Endothelial cell of umbilical vein (primary cell): ENCODE measurements at regions not wholly inside any gene's neighbourhood (a gene's known extent, or its start where the extent isn't known, plus 50 kb on each side); places are given as distances from the start of the nearest gene placed in this dataset.

Experiments
- BruUV-seq: library from RNA; stranded (reverse); fragments of 400-500 nt; replicated peaks from 2 replicates; lab custom pipeline; 2021; lab: Mats Ljungman, UMichigan
- CTCF ChIA-PET: fragments of 300-600, 350-600 bp; sonication (Branson Sonifier 250); formaldehyde crosslinking; loops from one replicate; lab custom pipeline; 2021; ENCODE audit warnings: antibody characterized with exemption, inconsistent platforms; lab: Charles Lee
- POLR2A ChIA-PET: fragments of 300-600, 350-600 bp; sonication (Branson Sonifier 250); formaldehyde crosslinking; loops from one replicate; lab custom pipeline; 2021; ENCODE audit warnings: antibody characterized with exemption, inconsistent platforms; lab: Charles Lee
- DNase-seq: peaks from one replicate; pipeline ENCODE4 v3.0.0-alpha.2; 2011; ENCODE audit warnings: low read depth, low spot score
- FAIRE-seq: peaks from 2 replicates; lab custom pipeline; 2011; peaks lifted over from hg19 to GRCh38; lab: Jason Lieb, UNC
- H2AFZ ChIP-seq: 2 replicates; pipeline ENCODE4 v1.6.0; 2012; ENCODE audit warnings: low read depth, low read length, control low read depth, inconsistent platforms
- H3K27ac ChIP-seq: 2 replicates; pipeline ENCODE4 v1.5.1; 2011; ENCODE audit warnings: low read depth, mild to moderate bottlenecking, control low read depth, low read length, moderate library complexity; ENCODE audit not compliant: insufficient read depth
- H3K27me3 ChIP-seq, 2 experiments: 2 replicates each; pipeline versions ENCODE4 v1.6.0 to v1.6.1; 2011; ENCODE audit warnings: low read length in 2 of 2, mixed read lengths in 1 of 2; ENCODE audit not compliant: control insufficient read depth in 2 of 2, insufficient read depth in 2 of 2
- H3K36me3 ChIP-seq, 2 experiments: 2 replicates in 1 of 2; 3 replicates in 1 of 2; pipeline ENCODE4 v1.5.1; 2011; ENCODE audit warnings: low read length in 2 of 2, mild to moderate bottlenecking in 1 of 2, moderate library complexity in 1 of 2; ENCODE audit not compliant: control insufficient read depth in 2 of 2, insufficient read depth in 2 of 2; ENCODE audit errors: extremely low read depth in 1 of 2
- H3K4me1 ChIP-seq: 3 replicates; pipeline ENCODE4 v1.5.1; 2011; ENCODE audit warnings: mild to moderate bottlenecking, low read length; ENCODE audit not compliant: control insufficient read depth, insufficient read depth; ENCODE audit errors: extremely low read depth
- H3K4me2 ChIP-seq: 2 replicates; pipeline ENCODE4 v1.6.1; 2011; ENCODE audit warnings: low read length, control low read depth, mixed read lengths; ENCODE audit not compliant: insufficient read depth
- H3K4me3 ChIP-seq, 3 experiments: fragments of 200-600 bp in 1 of 3; sonication (generic), shearing (Covaris generic) in 1 of 3; replicated peaks in 1 of 3; 2 replicates each; pipeline ENCODE4 v1.5.1; 2011 to 2016; ENCODE audit warnings: control low read depth in 3 of 3, low read length in 3 of 3, mild to moderate bottlenecking in 2 of 3, inconsistent platforms in 1 of 3, low read depth in 1 of 3, moderate library complexity in 1 of 3; ENCODE audit not compliant: insufficient read depth in 1 of 3
- H3K79me2 ChIP-seq: 2 replicates; pipeline ENCODE4 v1.6.0; 2012; ENCODE audit warnings: low read length, inconsistent platforms; ENCODE audit not compliant: control insufficient read depth, insufficient read depth
- H3K9ac ChIP-seq: replicated peaks from 2 replicates; pipeline ENCODE3; 2011; ENCODE audit warnings: low read length, control low read depth; ENCODE audit not compliant: insufficient read depth; ENCODE audit errors: extremely low read depth
- H3K9me1 ChIP-seq: replicated peaks from 3 replicates; pipeline ENCODE4 v1.6.0; 2011; ENCODE audit warnings: mild to moderate bottlenecking, low read length; ENCODE audit not compliant: control insufficient read depth, insufficient read depth; ENCODE audit errors: extremely low read depth
- H3K9me3 ChIP-seq: replicated peaks from 2 replicates; pipeline ENCODE4 v1.5.1; 2012; ENCODE audit warnings: low read length, inconsistent platforms; ENCODE audit not compliant: control insufficient read depth, insufficient read depth
- H4K20me1 ChIP-seq: replicated peaks from 2 replicates; pipeline ENCODE3; 2011; ENCODE audit warnings: mild to moderate bottlenecking, low read length; ENCODE audit not compliant: control insufficient read depth, insufficient read depth; ENCODE audit errors: extremely low read depth
- CTCF ChIP-seq, 2 donors: IDR thresholded peaks; 1 replicate in 1 of 2; 2 replicates in 1 of 2; pipeline ENCODE4 v1.5.1; 2011; ENCODE audit warnings: low read length in 2 of 2, mild to moderate bottlenecking in 2 of 2, moderate library complexity in 2 of 2, control low read depth in 1 of 2, inconsistent platforms in 1 of 2, low read depth in 1 of 2; ENCODE audit not compliant: insufficient read depth in 1 of 2; ENCODE audit errors: extremely low read depth in 1 of 2
- EZH2 ChIP-seq: IDR thresholded peaks from 2 replicates; pipeline ENCODE4 v1.6.1; 2012; ENCODE audit warnings: borderline replicate concordance, low read depth, mild to moderate bottlenecking, moderate library complexity, low read length, inconsistent platforms; ENCODE audit not compliant: severe bottlenecking
- FOS ChIP-seq: IDR thresholded peaks from 2 replicates; pipeline ENCODE4 v1.6.1; 2011; ENCODE audit warnings: mild to moderate bottlenecking, low read length, moderate library complexity, borderline replicate concordance; ENCODE audit not compliant: insufficient read depth
- GATA2 ChIP-seq: IDR thresholded peaks from 2 replicates; pipeline ENCODE4 v1.7.0; 2011; ENCODE audit warnings: low read depth, mild to moderate bottlenecking, moderate library complexity, mixed read lengths, low read length; ENCODE audit not compliant: insufficient read length, insufficient read depth
- JUN ChIP-seq: IDR thresholded peaks from 2 replicates; pipeline ENCODE4 v1.6.1; 2011; ENCODE audit warnings: borderline replicate concordance, low read depth; ENCODE audit not compliant: insufficient read length, insufficient read depth
- MYC ChIP-seq: IDR thresholded peaks from one replicate; pipeline ENCODE4 v1.6.1; 2011; ENCODE audit warnings: mild to moderate bottlenecking, low read depth, low read length
- POLR2A ChIP-seq: IDR thresholded peaks from 2 replicates; pipeline ENCODE4 v1.6.1; 2012; ENCODE audit warnings: low read depth, mild to moderate bottlenecking, control low read depth, low read length
- POLR2AphosphoS5 ChIP-seq: IDR thresholded peaks from 2 replicates; pipeline ENCODE4 v1.6.1; 2012; ENCODE audit warnings: low read depth, mild to moderate bottlenecking, control low read depth, low read length, moderate library complexity; ENCODE audit not compliant: insufficient read depth
- dilution Hi-C: fragments of 300-500 bp; cut with MboI; formaldehyde crosslinking; loops from one replicate; pipeline ENCODE4 v1.15.0; 2019; ENCODE audit warnings: low sequenced_read_pairs; ENCODE audit not compliant: extremely low pct_ligation_motif_present
- intact Hi-C: fragments of 100-400 bp; cut with micrococcal nuclease; formaldehyde crosslinking; loops from one replicate; pipeline ENCODE4 v1.10.0; 2022
- TF ChIP-seq, protein P1 (sequence below): IDR thresholded peaks from 2 replicates; pipeline ENCODE4 v1.6.1; 2011; ENCODE audit not compliant: insufficient read depth, insufficient read length

DNA sequence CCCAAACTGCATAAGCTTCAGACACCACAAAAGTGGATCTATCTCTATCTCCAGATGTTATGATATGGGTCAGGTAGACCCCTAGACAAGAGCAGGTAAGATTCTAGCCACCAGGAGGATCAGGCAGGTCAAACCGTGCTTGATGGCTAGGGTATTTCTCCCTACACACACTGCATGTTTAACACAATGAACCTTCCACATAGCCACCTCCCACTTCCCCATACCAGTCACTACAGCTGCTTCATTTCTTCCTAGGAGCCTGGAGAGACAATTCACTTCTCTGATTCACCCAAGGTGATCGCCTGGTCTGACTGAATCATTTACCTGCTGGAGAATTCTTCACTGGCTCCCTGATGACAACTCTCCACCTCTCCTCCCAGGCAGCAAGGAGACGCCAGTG lies 66.0 kb upstream of the MYCN start:
- no peak for DNase-seq
- dilution Hi-C loops, result no loop called here
- no peaks in the 10 kb centered on the region for H3K9me3 ChIP-seq

More for the DNA sequence above, 66.0 kb upstream of the MYCN start:
- Histone ChIP-seq H3K27ac (no peak overlapping the region), H3K4me1 (no peaks in the 10 kb centered on the region), H3K4me2 (no peak overlapping the region), H4K20me1 (no peaks in the 10 kb centered on the region), H2AFZ (no peak overlapping the region), H3K4me3 (no peak overlapping the region), H3K79me2 (no peaks in the 10 kb centered on the region), H3K9me1 (no peaks in the 10 kb centered on the region), H3K9ac (no peak overlapping the region), H3K27me3 (no peaks in the 10 kb centered on the region), H3K36me3 (no peaks in the 10 kb centered on the region)
- no peak for TF ChIP-seq MYC
- TF ChIP-seq EZH2, result no peak
- TF ChIP-seq FOS, result no peak
- no peak for TF ChIP-seq POLR2A
- no peak for TF ChIP-seq JUN
- TF ChIP-seq POLR2AphosphoS5, result no peak
- TF ChIP-seq CTCF (IDR thresholded peaks at IDR 0.05; ENCODE audit: extremely low read depth in 1 of 2, insufficient read depth in 1 of 2, low read depth in 1 of 2, low read length in 2 of 2), result no peak
- TF ChIP-seq, protein P1, sequence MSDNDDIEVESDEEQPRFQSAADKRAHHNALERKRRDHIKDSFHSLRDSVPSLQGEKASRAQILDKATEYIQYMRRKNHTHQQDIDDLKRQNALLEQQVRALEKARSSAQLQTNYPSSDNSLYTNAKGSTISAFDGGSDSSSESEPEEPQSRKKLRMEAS, result no peak
- TF ChIP-seq GATA2, result no peak
- ChIA-PET POLR2A (no interaction called here), CTCF (no interaction called here)
- no peak for FAIRE-seq
- no TSS peak for BruUV-seq
- intact Hi-C loops, result no loop called here
